ENCODE measurements at regions not wholly inside any gene's neighbourhood (a gene's known extent, or its start where the extent isn't known, plus 50 kb on each side); places are given as distances from the start of the nearest gene placed in this dataset.

GRCh38 chr15:92521624-92522008, 127.9 kb downstream of the ST8SIA2 start:
- peak; percentile 93 for ATAC-seq (ENCODE audit: low read depth)

DNA sequence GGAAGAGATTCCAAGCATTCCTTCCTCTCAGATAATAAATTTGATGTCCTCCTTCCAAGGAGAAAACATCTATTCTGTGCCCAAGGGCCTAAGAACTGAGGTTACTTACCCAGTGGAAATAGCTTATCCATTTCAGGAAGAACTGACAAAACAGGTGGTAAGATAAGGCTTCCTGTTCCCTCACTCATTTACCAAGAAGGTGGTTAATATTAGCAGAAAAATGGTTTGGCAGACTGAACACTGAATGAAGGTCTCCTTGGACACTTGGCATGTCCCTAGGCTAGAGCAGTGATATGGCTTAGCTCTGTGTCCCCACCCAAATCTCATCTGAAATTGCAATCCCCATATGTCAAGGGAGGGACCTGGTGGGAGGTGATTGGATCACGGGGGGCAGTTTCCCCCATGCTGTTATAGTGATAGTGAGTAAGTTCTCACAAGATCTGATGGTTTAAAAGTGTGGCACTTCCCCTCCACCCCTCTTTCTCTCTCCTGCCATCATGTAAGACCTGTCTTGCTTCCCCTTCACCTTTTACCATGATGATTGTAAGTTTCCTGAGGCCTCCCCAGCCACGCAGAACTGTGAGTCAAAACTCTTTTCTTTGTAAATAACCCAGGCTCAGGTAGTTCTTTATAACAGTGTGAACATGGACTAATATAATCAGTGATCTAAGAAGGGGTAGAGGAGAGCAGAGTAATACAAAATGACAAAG, 127.4 kb downstream of the ST8SIA2 start:
- H3K4me3 ChIP-seq (ENCODE audit: severe bottlenecking): no peak overlapping the region
- no peak for DNase-seq (ENCODE audit: low spot score)
- H3K9me3 ChIP-seq (ENCODE audit: severe bottlenecking): no peaks in the 10 kb centered on the region
- ATAC-seq (ENCODE audit: low read depth): peak; percentile 12; the same call in 1 of the 3 replicates
- no peaks in the 10 kb centered on the region for H3K36me3 ChIP-seq (ENCODE audit: low read depth)
- TF ChIP-seq CTCF (IDR thresholded peaks at IDR 0.05; ENCODE audit: poor library complexity, severe bottlenecking): no peak
- H3K4me1 ChIP-seq (ENCODE audit: insufficient read depth, poor library complexity, severe bottlenecking): no peaks in the 10 kb centered on the region
- no peak overlapping the region for H3K27ac ChIP-seq (ENCODE audit: poor library complexity, severe bottlenecking)
- H3K27me3 ChIP-seq (ENCODE audit: insufficient read depth, poor library complexity, severe bottlenecking): peaks cover 5% of the 10 kb centered on the region

More at GRCh38 chr15:92521624-92522008, 127.9 kb downstream of the ST8SIA2 start:
- Histone ChIP-seq H3K27me3 (ENCODE audit: insufficient read depth, poor library complexity, severe bottlenecking) (peaks cover 5% of the 10 kb centered on the region), H3K4me3 (ENCODE audit: severe bottlenecking) (no peak overlapping the region), H3K9me3 (ENCODE audit: severe bottlenecking) (no peaks in the 10 kb centered on the region), H3K4me1 (ENCODE audit: insufficient read depth, poor library complexity, severe bottlenecking) (no peaks in the 10 kb centered on the region), H3K36me3 (ENCODE audit: low read depth) (no peaks in the 10 kb centered on the region), H3K27ac (ENCODE audit: poor library complexity, severe bottlenecking) (no peak overlapping the region)
- TF ChIP-seq CTCF (IDR thresholded peaks at IDR 0.05; ENCODE audit: poor library complexity, severe bottlenecking): peak; percentile 85
- no peak for DNase-seq (ENCODE audit: low spot score)

- Histone ChIP-seq H3K36me3 (ENCODE audit: low read depth) (no peaks in the 10 kb centered on the region), H3K4me3 (ENCODE audit: severe bottlenecking) (no peak overlapping the region), H3K9me3 (ENCODE audit: severe bottlenecking) (no peaks in the 10 kb centered on the region), H3K4me1 (ENCODE audit: insufficient read depth, poor library complexity, severe bottlenecking) (no peaks in the 10 kb centered on the region), H3K27ac (ENCODE audit: poor library complexity, severe bottlenecking) (no peak overlapping the region), H3K27me3 (ENCODE audit: insufficient read depth, poor library complexity, severe bottlenecking) (peaks cover 5% of the 10 kb centered on the region)
- DNase-seq (ENCODE audit: low spot score) (no peak), ATAC-seq (ENCODE audit: low read depth) (no peak)
- no peak for TF ChIP-seq CTCF (IDR thresholded peaks at IDR 0.05; ENCODE audit: poor library complexity, severe bottlenecking)
These were observed 126.0 kb downstream of the ST8SIA2 start for GRCh38 chr15:92519709-92520108.

Measured in RWPE2 (cell line).